ENCODE measurements at regions not wholly inside any gene's neighbourhood (a gene's known extent, or its start where the extent isn't known, plus 50 kb on each side); places are given as distances from the start of the nearest gene placed in this dataset.

DNA sequence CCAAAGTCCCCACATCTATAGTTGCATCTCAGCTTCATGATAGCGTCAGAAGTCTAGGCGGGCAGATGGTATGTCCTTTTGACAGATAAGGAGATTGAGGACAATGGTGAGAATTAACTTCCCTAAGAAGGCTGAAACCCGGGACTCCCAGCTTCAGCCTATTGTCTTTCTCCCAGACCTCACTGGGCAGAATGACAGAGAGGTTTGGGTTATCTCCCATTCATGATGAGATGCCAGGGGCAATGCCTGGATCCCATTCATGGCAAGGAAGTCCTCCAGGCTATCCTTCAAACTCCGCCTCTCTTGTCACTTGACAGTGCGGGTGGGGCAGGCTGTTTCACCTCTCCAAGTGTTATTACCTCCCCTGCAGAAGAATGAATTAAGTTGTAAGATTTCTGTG, 100.3 kb downstream of the IRX5 start:
- TF ChIP-seq, protein P1, sequence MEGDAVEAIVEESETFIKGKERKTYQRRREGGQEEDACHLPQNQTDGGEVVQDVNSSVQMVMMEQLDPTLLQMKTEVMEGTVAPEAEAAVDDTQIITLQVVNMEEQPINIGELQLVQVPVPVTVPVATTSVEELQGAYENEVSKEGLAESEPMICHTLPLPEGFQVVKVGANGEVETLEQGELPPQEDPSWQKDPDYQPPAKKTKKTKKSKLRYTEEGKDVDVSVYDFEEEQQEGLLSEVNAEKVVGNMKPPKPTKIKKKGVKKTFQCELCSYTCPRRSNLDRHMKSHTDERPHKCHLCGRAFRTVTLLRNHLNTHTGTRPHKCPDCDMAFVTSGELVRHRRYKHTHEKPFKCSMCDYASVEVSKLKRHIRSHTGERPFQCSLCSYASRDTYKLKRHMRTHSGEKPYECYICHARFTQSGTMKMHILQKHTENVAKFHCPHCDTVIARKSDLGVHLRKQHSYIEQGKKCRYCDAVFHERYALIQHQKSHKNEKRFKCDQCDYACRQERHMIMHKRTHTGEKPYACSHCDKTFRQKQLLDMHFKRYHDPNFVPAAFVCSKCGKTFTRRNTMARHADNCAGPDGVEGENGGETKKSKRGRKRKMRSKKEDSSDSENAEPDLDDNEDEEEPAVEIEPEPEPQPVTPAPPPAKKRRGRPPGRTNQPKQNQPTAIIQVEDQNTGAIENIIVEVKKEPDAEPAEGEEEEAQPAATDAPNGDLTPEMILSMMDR (conservative IDR thresholded peaks at IDR 0.05; ENCODE audit: low read length) = no peak
- no peak for TF ChIP-seq EZH2phosphoT487 (IDR thresholded peaks at IDR 0.05; ENCODE audit: borderline replicate concordance)

Data from Loucy (cell line).